HG03571 (cell line): ENCODE measurements at regions not wholly inside any gene's neighbourhood (a gene's known extent, or its start where the extent isn't known, plus 50 kb on each side); places are given as distances from the start of the nearest gene placed in this dataset.

ENCODE experiments used
- ATAC-seq: cut with Tn5 transposase; IDR thresholded peaks from one replicate; pipeline ENCODE4 v1.9.1; 2021; ENCODE audit not compliant: unreplicated experiment

- ATAC-seq = peak; percentile 73
These were observed 802.0 kb downstream of the C6orf118 start for GRCh38 chr6:164507206-164507940.

GRCh38 chr6:164505425-164505824, 804.0 kb downstream of the C6orf118 start:
- ATAC-seq = no peak

GRCh38 chr6:164502833-164503232, 806.6 kb downstream of the C6orf118 start:
- ATAC-seq = no peak

- no peak for ATAC-seq
These were observed 813.4 kb downstream of the C6orf118 start for GRCh38 chr6:164495882-164496495.

GRCh38 chr6:164478426-164478825, 831.0 kb downstream of the C6orf118 start:
- ATAC-seq = no peak

- no peak for ATAC-seq
These were observed 831.6 kb downstream of the C6orf118 start for GRCh38 chr6:164477790-164478189.

- ATAC-seq = no peak
These were observed 832.3 kb downstream of the C6orf118 start for GRCh38 chr6:164477101-164477500.

- no peak for ATAC-seq
These were observed 840.0 kb downstream of the C6orf118 start for GRCh38 chr6:164469276-164469949.

- ATAC-seq = no peak
These were observed 853.6 kb downstream of the C6orf118 start for GRCh38 chr6:164455835-164456234.

- no peak for ATAC-seq
These were observed 855.6 kb downstream of the C6orf118 start for GRCh38 chr6:164453835-164454234.

GRCh38 chr6:164442572-164442971, 866.8 kb downstream of the C6orf118 start:
- ATAC-seq = no peak

GRCh38 chr6:164439331-164439730, 870.1 kb downstream of the C6orf118 start:
- ATAC-seq = no peak

- no peak for ATAC-seq
These were observed 872.4 kb downstream of the C6orf118 start for GRCh38 chr6:164436976-164437375.

GRCh38 chr6:164427728-164428402, 881.5 kb downstream of the C6orf118 start:
- no peak for ATAC-seq

GRCh38 chr6:164424489-164424888, 884.9 kb downstream of the C6orf118 start:
- ATAC-seq = no peak

- ATAC-seq = no peak
These were observed 890.3 kb downstream of the C6orf118 start for GRCh38 chr6:164419099-164419498.

- no peak for ATAC-seq
These were observed 891.2 kb downstream of the C6orf118 start for GRCh38 chr6:164418262-164418588.

- ATAC-seq = no peak
These were observed 891.7 kb downstream of the C6orf118 start for GRCh38 chr6:164417537-164418261.

GRCh38 chr6:164415832-164416563, 893.4 kb downstream of the C6orf118 start:
- no peak for ATAC-seq

GRCh38 chr6:164414695-164415094, 894.7 kb downstream of the C6orf118 start:
- ATAC-seq = no peak
